NCI-H2196 treated with DMSO at 0.1 percent for 48 hours (cell line): ENCODE measurements at regions not wholly inside any gene's neighbourhood (a gene's known extent, or its start where the extent isn't known, plus 50 kb on each side); places are given as distances from the start of the nearest gene placed in this dataset.
"Not testable (repeated sequence)": the region's sequence is repeated elsewhere in the genome, so short reads cannot be mapped to it uniquely, and the experiment has no call there.

Experiments
- DNase-seq: peaks from one replicate; lab custom pipeline; 2025; ENCODE audit not compliant: unreplicated experiment; lab: John Stamatoyannopoulos, UW

GRCh38 chr6:119979862-119980261 lies 630.3 kb upstream of the MAN1A1 start:
- no peak for DNase-seq

GRCh38 chr6:119978274-119978889 lies 628.8 kb upstream of the MAN1A1 start:
- no peak for DNase-seq

GRCh38 chr6:119974430-119975159 lies 625.0 kb upstream of the MAN1A1 start:
- no peak for DNase-seq

DNA sequence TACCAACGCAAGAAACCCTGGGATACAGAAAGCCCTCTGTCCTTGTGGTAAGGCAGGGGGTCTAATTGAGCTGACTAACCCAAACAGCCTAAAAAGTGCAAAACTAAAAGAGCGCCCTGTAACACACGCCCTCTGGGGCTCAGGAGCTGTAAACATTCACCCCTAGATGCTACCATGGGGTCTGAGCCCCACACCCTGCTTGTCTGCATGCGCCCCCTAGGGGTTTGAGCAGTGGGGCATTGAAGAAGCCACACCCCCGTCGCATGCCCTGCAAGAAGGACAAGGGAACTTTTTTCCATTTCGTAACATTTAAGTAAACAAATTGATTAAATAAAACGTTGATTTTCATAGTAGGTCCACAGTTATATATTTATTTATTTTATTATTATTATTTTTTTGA lies 616.9 kb upstream of the MAN1A1 start:
- DNase-seq = no peak

- DNase-seq = no peak
These were observed 616.3 kb upstream of the MAN1A1 start for GRCh38 chr6:119965900-119966299.

DNA sequence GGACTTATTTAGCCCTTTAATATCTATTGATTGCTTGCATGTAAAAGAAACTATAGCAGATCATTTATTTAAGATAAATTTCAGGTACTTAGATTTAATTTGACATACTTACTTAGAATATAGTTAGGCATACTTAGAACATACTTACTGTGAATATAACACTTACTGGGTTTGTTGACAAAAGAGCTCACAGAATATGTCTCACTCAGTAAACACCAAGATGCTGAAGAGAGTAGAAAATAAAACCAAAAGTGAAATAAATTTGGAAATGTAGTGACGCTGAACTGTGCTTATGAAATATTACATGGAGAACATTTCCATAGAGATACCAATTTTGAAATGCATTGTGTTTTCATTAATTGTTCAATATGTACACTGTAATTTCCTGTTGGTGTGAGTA lies 615.4 kb upstream of the MAN1A1 start:
- no peak for DNase-seq

DNA sequence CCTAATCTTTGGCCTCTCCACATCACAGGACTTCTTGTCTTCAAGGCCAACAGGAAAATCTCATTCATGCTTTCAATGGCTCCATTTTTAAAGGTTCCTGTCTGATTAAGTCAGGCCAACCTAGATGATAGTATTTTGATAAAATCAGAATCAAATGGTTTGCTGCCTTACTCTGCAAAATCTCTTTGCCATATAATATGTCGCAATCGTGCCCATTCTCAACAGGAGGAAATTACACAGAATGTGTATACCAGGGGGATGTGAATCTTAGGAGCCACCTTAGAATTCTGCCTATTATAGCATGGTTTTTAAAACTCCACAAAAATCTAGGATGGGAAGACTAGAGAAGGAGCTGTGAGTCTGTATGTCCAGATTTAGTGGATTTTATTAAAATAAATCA lies 612.9 kb upstream of the MAN1A1 start:
- no peak for DNase-seq

DNA sequence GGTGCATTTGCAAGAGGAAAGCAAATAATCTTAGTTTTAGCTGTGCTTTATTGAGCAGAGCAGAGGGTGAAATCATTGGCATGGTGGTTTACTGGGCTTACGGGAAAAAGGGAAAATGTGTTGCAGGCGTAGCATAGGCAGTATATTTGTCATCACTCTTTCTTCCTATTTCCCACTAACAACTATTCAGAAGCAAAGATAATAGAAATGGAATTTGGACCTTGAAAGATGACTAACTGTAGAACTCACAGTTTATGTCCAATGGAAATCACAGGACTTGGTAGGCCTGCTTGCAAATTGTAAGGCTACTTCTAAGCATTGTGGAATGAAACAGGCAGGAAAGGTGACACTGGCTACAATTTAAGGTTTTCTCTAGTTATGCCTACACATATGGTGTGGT lies 611.9 kb upstream of the MAN1A1 start:
- no peak for DNase-seq

GRCh38 chr6:119960456-119960855 lies 610.9 kb upstream of the MAN1A1 start:
- no peak for DNase-seq

GRCh38 chr6:119960036-119960435 lies 610.5 kb upstream of the MAN1A1 start:
- no peak for DNase-seq

- no peak for DNase-seq
These were observed 607.6 kb upstream of the MAN1A1 start for GRCh38 chr6:119957195-119957594.

GRCh38 chr6:119952696-119953095 lies 603.1 kb upstream of the MAN1A1 start:
- DNase-seq = no peak

DNA sequence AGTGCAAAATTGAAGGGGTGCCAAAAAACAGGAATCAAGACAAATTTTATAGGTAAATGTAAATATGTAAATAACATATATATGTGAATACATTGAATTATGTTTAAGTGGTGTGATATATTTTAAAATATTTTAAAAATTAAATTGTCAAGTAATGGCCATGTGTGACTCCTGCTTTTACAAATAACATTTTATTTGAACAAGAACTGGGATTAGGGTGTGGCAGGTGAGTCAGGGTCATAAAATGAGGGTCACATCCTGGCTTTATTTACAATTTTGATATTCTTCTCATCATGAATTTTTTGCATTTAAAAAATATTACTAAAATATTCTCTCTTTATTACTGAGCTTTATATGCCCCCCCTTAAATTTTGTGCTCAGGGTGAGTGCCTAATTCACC lies 601.1 kb upstream of the MAN1A1 start:
- no peak for DNase-seq

DNA sequence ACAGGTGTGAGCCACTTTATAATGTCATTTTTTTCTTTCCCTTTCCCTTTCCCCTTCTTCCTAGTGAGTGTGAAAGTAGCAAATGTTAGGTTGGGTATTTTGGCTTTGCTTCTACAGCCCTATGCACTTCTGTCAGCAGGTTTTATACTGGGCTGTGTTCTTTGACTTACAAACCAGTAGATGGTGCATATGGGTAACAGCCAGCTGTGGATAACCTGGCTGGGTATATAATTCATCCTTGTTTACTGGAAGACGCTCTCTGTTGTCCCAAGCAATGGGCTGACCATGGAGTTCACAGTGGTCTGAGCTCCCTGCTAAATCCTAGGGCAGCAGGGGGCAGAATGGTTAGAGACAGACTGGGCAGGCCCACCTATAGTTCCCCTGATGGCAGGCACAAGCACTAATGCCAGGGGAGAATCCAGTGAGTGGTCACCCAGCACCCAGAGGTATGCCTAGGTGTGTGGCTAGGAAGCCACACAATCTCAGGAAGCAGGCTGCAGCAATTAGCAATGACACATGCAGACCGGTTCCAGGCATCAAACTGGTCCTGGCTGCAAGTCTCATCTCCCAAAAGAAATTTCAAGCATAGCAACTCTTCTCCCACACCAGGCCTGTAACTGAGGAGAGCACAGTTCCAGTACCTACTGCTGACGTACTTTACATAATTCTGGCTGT lies 592.7 kb upstream of the MAN1A1 start:
- no peak for DNase-seq

GRCh38 chr6:119938752-119939151 lies 589.2 kb upstream of the MAN1A1 start:
- DNase-seq = no peak

DNA sequence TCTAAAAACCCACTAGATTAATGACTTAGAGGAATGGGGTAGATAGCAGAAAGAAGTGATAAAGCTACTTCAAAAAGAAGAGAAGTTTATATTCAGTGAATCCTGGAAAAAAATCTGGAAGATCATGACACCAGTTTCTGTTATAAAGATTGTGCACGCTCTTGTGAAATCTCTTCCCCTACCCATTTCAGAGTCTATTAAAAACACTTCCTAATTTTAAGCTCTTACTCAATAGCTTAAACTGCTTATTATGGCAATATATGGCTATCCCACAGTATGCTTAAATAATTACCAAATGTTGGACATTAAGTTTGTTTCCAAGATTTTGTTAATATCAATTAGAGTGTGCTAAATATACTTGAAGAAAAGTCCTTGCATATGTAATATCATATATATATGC lies 585.3 kb upstream of the MAN1A1 start:
- DNase-seq = no peak

DNA sequence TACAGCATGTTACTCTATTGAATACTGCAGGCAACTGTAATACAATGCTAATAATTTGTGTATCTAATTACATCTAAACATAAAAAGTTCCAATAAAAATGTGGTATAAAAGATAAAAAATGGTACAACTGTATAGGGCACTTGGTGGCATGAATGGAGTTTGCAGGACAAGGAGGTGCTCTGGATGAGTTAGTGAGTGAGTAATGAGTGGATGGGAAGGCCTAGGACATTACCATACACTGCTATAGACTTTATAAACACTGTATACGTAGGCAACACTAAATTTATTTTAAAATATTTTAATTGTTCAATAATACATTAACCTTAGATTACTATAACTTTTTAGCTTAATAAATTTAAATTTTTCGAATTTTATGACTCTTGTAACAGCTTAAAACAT lies 579.6 kb upstream of the MAN1A1 start:
- no peak for DNase-seq

DNA sequence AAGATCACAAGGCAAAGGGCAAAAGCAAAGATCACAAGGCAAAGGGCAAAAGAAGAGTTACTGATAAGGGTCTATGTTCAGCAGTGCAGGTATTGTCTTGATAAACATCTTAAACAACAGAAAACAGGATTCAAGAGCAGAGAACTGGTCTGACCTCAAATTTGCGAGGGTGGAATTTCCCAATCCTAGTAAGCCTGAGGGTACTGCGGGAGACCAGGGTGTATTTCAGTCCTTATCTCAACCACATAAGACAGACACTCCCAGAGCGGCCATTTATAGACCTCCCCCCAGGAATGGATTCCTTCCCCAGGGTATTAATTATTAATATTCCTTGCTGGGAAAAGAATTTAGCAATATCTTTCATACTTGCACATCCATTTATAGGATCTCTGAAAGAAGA lies 575.3 kb upstream of the MAN1A1 start:
- not testable (repeated sequence) for DNase-seq

- no peak for DNase-seq
These were observed 573.3 kb upstream of the MAN1A1 start for GRCh38 chr6:119922814-119923213.

DNA sequence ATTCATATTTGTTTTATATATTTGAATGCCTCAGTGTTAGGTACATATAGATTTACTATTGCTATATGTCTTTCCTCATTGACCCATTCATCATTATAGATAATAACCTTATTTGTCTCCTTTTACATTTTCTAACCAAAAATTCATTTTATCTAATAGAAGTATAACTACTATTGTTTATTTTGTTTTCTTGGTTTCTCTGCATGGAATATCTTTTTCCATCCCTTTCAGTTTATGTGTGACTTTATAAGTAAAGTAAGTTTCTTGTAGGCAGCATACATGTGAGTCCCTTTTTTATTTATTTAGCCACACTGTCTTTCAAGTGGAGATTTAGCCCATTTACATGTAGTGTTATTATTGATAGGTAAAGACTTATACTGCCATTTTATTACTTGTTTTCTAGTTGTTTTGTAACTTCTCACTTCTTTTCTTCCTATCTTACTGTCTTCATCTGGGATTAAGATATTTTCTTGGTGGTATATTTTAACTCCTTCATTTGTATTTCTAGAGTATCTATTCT lies 572.0 kb upstream of the MAN1A1 start:
- DNase-seq = no peak

GRCh38 chr6:119917186-119917585 lies 567.6 kb upstream of the MAN1A1 start:
- DNase-seq = no peak

DNA sequence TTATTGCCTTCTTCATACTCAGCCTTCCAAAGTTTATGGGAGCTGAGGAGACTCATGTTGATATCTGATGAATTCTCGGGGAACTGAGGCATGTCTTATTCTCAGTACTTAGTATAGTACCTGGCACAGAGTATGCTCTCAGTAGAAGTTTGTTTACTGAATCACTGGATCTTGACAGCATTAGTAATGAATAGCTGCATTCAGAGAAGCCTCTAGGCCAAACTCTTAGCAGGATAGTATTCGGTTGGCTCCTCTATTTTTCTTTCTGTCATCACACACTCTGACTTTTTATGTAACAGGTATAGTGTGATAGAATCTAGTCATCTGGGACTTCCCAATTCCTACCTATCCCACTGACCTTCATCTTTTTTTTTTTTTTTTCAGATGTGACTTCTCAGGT lies 566.4 kb upstream of the MAN1A1 start:
- no peak for DNase-seq
